Stimulated activated CD4-positive, alpha-beta T cell treated with anti-CD3 and anti-CD28 coated beads, Interleukin-12 subunit alpha, Interleukin-12 subunit beta, amount 100 ng/mL, for 24 hours (primary cell): ENCODE measurements at regions not wholly inside any gene's neighbourhood (a gene's known extent, or its start where the extent isn't known, plus 50 kb on each side); places are given as distances from the start of the nearest gene placed in this dataset.

Experiments used
- DNase-seq, 2 experiments: peaks; one replicate each; pipeline ENCODE4 v3.0.0-alpha.2; 2020; ENCODE audit warnings: low read depth in 2 of 2

- no peak for DNase-seq
These were observed 181.7 kb downstream of the MTRR start for GRCh38 chr5:8050616-8051175.

DNA sequence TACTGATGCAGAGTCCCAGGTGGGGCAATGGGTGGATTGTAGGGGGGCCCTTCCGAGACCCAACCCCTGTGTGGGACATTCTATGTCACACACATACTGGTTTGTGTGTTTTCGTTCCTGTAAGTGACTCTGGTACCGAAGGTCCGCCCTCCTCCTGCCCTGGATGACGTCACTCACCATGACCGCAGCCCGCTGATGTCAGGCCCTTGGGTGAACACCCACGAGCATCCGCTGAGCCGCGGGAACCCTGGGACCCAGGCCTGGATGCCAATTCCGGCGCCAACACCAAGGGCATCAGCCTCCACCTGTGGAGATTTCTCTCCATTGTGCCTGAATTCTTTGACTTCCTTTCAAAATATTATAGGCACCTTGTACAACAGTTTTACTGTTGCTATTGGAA is 184.3 kb downstream of the MTRR start:
- no peak for DNase-seq

- DNase-seq = no peak
These were observed 188.8 kb downstream of the MTRR start for GRCh38 chr5:8057769-8058168.

GRCh38 chr5:8058616-8059190 is 189.8 kb downstream of the MTRR start:
- DNase-seq = no peak

DNA sequence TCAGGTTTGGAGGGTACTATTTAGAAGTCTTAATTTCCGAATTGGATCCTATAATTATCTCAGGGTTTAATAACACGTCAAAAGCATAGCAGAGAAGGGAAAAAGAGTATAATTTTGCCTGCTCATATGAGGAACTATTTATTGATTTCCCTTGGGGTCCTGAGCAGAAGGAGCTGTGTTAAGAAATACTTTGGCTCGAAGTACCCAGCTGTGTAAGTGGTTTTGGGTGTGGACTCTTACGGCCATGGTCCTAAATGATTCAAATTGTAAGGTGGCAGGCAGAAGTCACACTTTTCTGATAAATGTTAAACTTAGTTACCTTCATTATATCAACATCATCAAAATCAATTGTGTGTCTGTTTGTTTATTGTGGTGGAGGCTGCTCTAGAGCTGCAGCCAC is 190.4 kb downstream of the MTRR start:
- DNase-seq = no peak

GRCh38 chr5:8060235-8060952 is 191.4 kb downstream of the MTRR start:
- no peak for DNase-seq

- DNase-seq = no peak
These were observed 192.0 kb downstream of the MTRR start for GRCh38 chr5:8060953-8061429.

GRCh38 chr5:8062521-8062920 is 193.6 kb downstream of the MTRR start:
- DNase-seq = no peak

GRCh38 chr5:8068078-8068477 is 199.1 kb downstream of the MTRR start:
- DNase-seq = no peak

GRCh38 chr5:8070138-8070537 is 201.2 kb downstream of the MTRR start:
- no peak for DNase-seq

GRCh38 chr5:8079056-8079455 is 210.1 kb downstream of the MTRR start:
- DNase-seq = no peak

DNA sequence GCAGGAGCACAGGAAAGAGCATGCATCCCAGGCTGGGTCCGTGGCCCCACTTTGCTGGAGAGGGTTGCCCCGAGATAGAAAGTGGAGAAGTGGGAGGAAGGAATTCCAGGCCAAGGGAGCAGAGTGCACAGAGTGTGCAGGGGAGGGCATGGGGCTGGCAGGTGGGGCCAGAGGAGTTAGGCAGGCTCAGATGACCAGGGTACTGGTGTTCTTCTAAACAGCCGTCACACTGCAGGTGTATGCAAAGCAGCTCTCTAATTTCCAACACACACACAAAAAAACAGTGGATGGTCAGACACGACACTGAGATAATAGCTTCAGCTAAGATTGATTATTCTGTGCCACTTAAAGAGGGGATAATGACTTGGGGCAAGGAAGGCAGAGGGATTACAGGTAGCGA is 212.2 kb downstream of the MTRR start:
- DNase-seq = no peak

DNA sequence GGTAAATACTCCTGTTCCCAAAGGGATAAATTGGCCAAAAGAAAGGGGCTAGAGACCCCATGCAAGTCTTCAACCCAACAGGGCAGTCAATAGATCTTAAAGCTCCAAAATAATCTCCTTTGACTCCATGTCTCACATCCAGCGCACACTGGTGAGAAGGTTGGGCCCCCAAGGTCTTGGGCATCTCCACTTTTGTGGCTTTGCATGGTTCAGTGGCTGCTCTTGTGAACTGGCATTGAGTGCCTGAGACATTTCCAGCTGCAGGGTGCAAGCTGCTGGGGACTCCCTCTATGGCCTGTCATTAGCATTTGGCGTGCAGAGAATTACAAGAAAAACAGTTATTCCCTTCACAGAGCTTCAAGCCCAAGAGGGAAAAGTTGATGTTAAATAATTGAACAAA is 224.7 kb downstream of the MTRR start:
- no peak for DNase-seq

DNA sequence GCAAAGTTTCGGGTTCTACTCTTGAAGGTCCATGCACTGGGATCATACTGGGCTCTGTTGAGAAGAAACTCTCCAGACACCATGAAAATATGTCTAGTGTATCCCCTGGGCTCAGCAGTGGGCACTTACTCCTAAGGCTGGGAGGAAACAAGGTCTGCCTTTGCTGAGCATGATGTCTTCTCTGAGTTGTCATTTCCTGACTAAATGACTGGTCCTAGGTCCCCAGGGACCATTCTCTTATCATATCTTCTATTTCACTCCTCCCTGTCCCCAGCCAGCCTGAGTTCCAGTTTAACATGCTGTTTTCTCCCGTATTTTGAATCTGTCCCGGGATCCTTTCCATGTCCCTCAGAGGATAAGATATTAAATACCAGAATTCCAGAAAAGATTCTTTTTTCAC is 225.4 kb downstream of the MTRR start:
- no peak for DNase-seq

DNA sequence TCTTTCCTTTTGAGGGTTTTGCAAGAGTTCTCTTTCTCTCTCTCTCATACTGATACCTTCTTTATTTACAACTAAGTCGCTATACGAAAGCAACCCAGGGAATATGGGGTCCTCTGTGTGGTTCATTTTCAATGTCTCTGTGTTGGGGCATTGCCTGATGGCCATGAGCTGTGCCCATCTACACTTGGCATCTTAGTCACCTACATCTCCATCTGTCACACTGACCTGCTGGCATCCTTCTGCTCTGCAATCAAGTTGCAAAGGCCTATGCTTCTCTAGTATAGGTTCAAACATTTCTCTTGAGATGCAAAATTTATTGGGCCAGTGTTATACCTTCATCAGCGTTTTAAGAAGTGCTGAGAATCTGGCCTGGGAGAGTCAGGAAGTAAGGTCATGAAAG is 228.2 kb downstream of the MTRR start:
- no peak for DNase-seq

DNA sequence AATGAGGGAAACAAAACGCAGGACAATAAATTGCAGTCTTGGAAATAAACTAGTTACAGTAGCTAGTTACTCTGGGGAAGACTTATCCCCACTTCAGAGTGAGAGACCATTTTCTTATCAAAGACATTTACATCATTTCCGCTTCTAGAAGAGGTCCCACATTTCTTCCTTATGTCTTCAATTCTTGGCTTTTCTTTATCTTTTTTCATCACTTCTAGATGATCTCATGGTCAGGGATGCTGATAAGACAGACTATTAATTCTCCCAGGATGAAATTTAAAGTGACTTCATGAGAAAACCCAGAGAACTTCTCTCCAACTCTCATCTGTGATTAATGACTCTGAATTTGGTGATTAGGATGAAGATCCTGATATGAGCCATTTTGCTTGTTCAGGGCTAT is 229.1 kb downstream of the MTRR start:
- no peak for DNase-seq

DNA sequence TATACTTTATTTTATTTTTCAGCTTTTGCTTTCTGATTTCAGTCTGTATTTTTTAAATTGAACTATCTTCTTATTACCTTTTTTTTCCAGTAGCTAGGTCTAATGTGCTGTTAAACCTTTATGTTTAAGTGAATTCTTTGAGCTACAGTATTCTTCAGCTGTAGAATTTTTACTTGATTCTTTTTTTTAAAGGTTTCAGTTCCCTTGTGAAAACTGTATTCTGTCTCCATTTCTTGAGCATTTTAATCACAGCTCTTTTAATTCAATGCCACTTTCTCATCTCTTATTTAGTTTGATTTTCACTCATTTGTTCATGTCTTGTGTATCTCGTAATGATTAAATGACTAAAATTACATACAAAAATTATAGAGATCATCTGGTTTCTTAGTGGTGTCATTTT is 233.8 kb downstream of the MTRR start:
- DNase-seq = no peak

GRCh38 chr5:8114597-8115266 is 245.8 kb downstream of the MTRR start:
- DNase-seq = no peak

- DNase-seq = no peak
These were observed 254.6 kb downstream of the MTRR start for GRCh38 chr5:8123559-8123958.

- DNase-seq = no peak
These were observed 265.7 kb downstream of the MTRR start for GRCh38 chr5:8134609-8135008.

- no peak for DNase-seq
These were observed 266.8 kb downstream of the MTRR start for GRCh38 chr5:8135742-8136141.

DNA sequence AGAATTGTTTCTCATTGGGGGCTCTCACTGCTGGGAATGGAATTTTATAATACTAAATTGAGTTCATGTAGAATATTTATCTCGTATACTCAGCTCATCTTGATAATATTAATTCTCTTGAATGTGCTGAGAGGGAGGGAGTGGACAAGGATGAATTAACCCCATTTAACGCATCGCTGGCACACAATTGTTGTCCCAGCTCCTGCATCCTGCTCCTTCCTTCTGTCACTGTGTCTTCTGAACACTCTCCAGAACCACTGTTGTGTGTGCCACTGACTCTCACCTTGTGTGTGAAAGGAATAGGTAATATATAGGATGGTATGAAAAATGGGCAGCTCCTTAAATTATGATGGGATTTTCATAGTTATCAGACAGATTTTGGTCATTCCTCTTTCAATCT is 267.3 kb downstream of the MTRR start:
- DNase-seq = no peak
